HG02852 (cell line): ENCODE measurements at regions not wholly inside any gene's neighbourhood (a gene's known extent, or its start where the extent isn't known, plus 50 kb on each side); places are given as distances from the start of the nearest gene placed in this dataset.

Source experiments
- ATAC-seq: cut with Tn5 transposase; IDR thresholded peaks from one replicate; pipeline ENCODE4 v1.9.1; 2021; ENCODE audit warnings: mild to moderate bottlenecking, moderate library complexity; ENCODE audit not compliant: unreplicated experiment

GRCh38 chr5:125399885-125400284 is 653.4 kb upstream of the ZNF608 start:
- no peak for ATAC-seq

GRCh38 chr5:125401724-125402622 is 655.5 kb upstream of the ZNF608 start:
- no peak for ATAC-seq

GRCh38 chr5:125402787-125403186 is 656.3 kb upstream of the ZNF608 start:
- ATAC-seq: no peak

- no peak for ATAC-seq
Measured at GRCh38 chr5:125404056-125404455, 657.6 kb upstream of the ZNF608 start.

- peak; percentile 22 for ATAC-seq
Measured at GRCh38 chr5:125408448-125409233, 662.2 kb upstream of the ZNF608 start.

- ATAC-seq: no peak
Measured at GRCh38 chr5:125409234-125409860, 662.9 kb upstream of the ZNF608 start.

GRCh38 chr5:125409861-125410536 is 663.6 kb upstream of the ZNF608 start:
- ATAC-seq: no peak

- no peak for ATAC-seq
Measured at GRCh38 chr5:125410537-125411070, 664.2 kb upstream of the ZNF608 start.

GRCh38 chr5:125411071-125411743 is 664.8 kb upstream of the ZNF608 start:
- ATAC-seq: peak; percentile 48

- peak; percentile 63 for ATAC-seq
Measured at GRCh38 chr5:125411744-125412560, 665.5 kb upstream of the ZNF608 start.

GRCh38 chr5:125412561-125413495 is 666.4 kb upstream of the ZNF608 start:
- ATAC-seq: peak; percentile 46

- ATAC-seq: no peak
Measured at GRCh38 chr5:125413496-125414274, 667.2 kb upstream of the ZNF608 start.

GRCh38 chr5:125415126-125415525 is 668.7 kb upstream of the ZNF608 start:
- no peak for ATAC-seq

- ATAC-seq: no peak
Measured at GRCh38 chr5:125416055-125416454, 669.6 kb upstream of the ZNF608 start.

GRCh38 chr5:125421006-125421405 is 674.6 kb upstream of the ZNF608 start:
- ATAC-seq: no peak

- ATAC-seq: no peak
Measured at GRCh38 chr5:125422342-125422741, 675.9 kb upstream of the ZNF608 start.

GRCh38 chr5:125424402-125425141 is 678.1 kb upstream of the ZNF608 start:
- no peak for ATAC-seq
